Inflammatory macrophage treated with lipopolysaccharide for 1 hour (primary cell): ENCODE measurements at regions not wholly inside any gene's neighbourhood (a gene's known extent, or its start where the extent isn't known, plus 50 kb on each side); places are given as distances from the start of the nearest gene placed in this dataset.

Experiments
- DNase-seq, 2 donors: peaks; one replicate each; pipeline ENCODE4 v3.0.0-alpha.2; 2020 to 2022

DNA sequence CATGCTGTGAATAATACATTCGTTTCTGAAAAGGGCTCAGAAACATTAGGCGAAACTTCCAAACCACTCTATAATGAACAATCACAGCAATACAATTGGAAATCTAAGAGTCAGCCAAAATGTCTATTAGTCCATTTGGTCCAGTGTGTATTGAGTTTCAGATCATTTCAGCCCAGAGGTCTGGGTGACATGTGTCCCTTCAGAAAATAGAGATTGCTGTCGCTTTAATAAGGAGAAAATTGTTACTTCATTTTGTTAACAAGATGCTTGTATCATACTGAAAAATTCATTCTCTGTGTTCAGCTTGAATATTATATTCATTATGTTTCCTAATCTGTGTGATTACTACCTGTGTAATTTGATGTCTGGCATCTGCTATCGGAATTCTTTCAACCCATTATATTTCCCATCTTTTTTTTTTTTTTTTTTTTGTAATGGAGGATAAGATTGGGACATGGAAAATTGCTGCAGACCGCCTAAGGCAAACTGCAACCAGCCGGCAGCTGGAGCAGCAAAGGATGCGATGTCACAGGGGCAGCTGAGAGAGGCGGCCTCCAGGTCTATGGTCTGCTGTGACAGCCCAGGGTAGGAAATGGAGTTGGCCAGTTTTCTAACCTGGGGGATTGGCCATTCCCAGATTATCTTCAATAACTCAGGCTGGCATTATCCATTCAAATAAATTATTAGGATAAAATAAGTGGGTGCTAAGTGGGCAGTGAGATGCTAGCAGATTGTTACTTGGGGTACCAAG lies 170.9 kb upstream of the NPVF start:
- no peak for DNase-seq

GRCh38 chr7:25402532-25402931 lies 174.2 kb upstream of the NPVF start:
- no peak for DNase-seq

- no peak for DNase-seq
These were observed 177.4 kb upstream of the NPVF start for GRCh38 chr7:25405736-25406135.

GRCh38 chr7:25407053-25407452 lies 178.8 kb upstream of the NPVF start:
- no peak for DNase-seq

DNA sequence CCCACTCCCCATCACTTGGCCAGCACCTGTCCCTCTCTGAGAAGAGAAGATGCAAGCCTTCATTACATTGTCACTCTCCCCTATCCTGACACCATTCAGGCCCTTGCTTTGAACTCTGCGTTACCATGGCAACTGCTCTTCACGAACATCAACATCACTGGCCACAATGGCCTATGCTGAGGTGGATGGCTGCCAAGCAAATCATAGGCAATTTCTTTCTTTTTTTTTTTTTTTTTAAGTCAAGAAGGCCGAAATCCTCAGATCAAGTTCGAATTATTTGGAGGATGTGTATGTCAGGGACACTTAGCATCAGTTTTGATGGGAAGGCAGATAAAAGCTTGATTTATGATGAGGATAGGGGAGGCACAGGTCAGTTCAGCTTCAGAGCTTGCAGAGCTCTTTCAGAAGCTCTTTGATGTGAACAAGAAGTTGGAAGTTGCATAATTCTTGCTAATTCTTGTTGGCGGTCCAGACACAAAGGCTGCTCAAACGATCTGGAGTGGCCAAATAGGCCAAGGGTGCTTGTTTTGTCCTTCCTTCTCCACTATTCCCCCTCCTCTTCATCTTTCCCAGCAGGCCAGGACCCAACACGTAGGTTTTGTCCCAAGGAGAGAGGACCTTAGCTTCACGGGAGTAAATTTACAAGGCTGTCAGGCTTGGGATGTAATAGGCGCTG lies 179.9 kb upstream of the NPVF start:
- DNase-seq = no peak

DNA sequence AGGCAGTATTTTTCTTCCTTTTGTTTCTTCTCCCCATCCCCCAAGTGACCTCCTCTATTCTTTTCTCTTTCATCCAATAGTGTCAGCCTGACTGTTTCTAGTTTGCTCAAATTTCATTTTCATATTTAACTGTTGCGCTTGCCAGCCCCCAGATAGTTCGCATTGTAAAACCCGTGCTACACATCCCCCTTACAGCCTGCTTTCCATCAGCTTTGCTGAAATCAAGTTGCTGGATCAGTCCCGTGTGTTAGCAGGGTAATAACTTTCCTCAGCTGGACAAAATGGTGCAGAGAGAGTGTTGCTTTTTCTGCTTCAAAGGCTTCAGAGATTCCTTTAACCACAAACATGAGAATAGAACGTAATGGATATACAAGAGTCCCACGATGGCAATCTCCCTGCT lies 180.6 kb upstream of the NPVF start:
- DNase-seq = no peak

DNA sequence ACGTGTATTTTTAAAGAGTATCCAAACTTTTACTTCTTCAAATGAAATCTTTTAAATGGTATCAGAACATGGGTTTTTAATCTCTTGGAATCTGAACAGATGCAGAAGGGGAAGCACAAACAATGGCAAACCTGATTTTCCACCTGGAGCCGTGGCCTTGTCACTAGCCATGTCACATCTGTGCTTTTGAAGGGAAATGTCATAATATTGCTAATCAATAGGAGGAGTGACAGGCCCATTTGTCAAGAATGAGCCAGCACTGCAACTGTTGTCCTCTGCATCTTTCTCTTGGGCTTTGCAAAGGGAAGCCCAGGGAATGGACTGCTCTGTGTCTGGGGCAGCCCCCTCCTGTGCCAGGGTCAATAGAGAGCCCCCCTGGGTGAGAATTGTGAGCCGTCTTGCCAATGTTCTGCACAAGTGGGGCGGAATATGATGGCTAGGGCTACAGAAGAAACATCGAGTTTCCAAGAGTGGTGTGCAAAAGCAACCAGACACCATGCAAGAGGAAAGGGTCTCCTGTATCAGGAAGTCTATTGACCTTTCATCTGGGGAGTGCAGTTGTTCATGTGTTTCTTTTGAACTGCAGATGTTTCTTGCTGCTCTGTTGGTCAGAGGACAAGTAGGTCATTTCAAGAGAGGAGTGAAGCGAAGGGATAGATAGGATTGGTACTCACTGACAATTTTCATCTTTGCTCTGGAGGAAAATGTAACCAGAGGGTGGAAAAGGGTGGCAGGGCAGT lies 181.8 kb upstream of the NPVF start:
- DNase-seq = no peak

- DNase-seq = no peak
These were observed 192.5 kb upstream of the NPVF start for GRCh38 chr7:25420771-25421170.

GRCh38 chr7:25424113-25424512 lies 195.8 kb upstream of the NPVF start:
- DNase-seq = no peak

DNA sequence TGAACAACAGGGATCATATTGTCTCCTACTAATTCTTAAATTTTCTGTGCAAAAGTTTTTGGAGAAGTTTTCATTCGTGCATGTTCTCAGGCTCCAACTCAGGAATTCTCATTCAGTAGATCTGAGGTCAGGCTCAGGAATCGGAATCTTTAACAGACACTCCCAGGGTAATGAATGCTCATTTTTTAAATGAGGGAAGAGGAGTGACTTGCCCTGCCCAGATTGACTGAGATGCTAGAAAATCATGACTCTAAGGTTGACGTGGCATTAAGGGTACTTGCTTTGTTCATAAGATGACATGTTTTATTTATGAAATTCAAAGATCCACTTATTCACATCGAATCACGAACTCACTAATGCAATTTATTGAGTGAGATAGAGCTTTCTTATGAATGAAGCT lies 196.6 kb upstream of the NPVF start:
- DNase-seq = no peak

DNA sequence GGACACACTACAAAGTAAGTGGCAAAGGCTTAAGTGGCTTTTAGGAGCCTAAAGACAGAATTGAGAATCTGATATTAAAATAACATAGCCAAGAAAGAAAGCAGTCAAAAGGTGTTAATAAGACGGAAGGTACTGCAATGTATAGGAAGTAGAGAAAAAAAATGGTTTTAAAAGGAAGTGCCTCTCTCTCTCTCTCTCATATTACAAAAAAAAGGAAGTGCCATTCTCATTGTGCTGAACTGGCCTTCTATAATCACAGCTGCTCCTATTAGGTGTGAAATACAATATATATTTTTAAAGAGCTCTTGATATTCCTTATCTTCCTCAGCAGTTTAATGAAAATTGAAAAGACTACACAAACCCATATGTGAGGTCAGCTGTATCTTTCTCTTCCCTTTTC lies 199.4 kb upstream of the NPVF start:
- DNase-seq = peak; percentile 1 to 7

DNA sequence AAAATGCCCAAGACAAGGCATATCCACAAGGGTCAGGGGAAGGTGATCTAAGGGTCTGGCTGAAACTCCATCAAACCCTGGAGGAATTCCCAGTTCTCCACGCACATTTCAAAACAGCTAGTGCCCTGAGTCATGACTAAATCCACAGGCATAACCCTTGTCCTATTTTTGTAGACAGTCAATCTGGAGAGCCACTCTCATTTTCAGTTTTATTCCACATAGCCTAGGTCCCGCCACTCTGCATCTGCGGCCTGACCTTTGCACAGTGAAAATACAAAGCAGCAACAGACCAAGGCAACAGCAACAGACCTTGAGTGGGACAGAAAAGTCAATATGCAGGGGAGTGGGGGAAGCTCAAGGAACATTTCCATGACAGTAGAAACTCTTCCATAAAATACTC lies 201.4 kb upstream of the NPVF start:
- DNase-seq = no peak

- DNase-seq = no peak
These were observed 202.1 kb upstream of the NPVF start for GRCh38 chr7:25430200-25430931.

DNA sequence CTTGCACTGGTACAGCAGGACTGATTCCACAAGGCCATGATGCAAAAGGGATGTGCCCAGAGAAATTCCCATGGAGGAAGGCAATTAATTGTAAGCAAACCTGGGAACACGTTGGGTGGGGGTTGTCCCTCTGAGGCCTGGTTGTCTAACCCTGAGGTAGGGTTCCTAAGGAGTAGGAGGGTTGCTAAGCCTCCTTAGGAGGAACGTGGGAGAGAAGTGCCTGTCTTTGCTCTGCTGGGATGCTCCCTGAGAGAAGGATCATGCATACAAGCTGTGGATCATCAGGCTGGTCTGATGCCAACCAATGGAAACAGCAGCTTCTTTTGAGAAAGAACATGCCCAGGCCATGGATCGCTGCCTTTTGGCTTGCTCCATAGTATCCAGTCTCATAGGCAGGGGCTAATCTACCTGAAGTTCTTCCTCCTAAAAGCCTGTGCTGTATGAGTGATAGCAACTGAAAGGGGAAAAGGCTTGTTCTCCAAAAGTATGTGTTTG lies 203.7 kb upstream of the NPVF start:
- DNase-seq = no peak

- no peak for DNase-seq
These were observed 204.5 kb upstream of the NPVF start for GRCh38 chr7:25432807-25433206.

DNA sequence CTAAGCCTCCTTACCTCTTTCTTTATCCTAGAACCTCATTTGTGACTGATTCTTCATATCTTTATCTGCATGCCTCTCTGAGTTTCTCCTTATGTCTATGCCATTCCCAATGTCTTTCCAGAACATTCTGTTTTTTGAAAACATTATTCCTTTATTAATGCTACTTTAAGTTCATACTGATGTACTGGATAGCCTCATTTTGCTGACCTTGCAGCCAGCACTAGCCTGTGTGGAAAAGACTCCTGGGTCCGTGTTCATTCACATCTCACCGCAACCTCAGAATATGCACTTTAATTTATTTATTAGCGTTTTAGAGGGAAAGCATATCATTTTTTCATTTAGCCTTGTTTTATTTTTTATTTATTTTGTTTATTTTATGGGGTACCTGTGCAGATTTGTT lies 208.1 kb upstream of the NPVF start:
- no peak for DNase-seq

GRCh38 chr7:25437308-25437707 lies 209.0 kb upstream of the NPVF start:
- no peak for DNase-seq

GRCh38 chr7:25444991-25445390 lies 216.7 kb upstream of the NPVF start:
- DNase-seq = no peak

DNA sequence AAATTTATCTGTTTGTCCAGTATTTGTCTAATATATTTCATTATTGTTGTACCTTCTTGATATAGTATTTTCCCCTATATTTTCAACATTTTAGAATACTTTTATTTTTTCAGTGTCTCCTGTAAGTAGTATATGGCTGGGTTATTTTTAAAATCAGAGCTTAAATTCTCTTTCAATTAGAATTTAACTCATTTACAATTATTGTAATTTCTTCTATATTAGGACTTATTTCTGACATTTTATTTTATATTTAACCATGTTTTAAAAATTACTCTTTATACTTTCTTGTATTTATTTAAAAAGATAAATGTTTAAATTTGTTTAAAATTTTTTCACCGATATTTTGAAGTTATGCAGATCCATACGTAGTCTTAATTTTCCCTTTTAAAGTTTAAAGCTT lies 220.0 kb upstream of the NPVF start:
- no peak for DNase-seq

DNA sequence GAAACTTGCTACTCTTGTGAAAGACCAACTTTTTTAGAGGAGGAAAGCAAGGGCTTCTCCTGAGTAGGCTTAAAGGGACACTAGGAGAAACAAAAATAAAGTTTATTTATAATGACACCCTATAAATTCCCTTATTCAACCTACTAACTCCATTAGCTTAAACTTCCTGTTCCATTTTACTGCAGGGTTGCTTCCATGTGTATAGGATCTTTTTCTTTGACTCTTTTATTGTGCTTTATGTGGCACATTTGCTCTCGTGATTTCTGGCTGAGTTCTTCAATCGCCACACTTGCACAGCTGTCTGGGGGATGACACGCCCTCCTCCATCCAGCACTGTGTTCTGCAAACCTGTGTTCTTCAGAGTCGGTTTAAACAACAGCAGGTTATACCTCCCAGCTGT lies 225.7 kb upstream of the NPVF start:
- DNase-seq = no peak

- DNase-seq = peak; percentile 4 to 65
These were observed 226.3 kb upstream of the NPVF start for GRCh38 chr7:25454562-25455041.

GRCh38 chr7:25455683-25456251 lies 227.5 kb upstream of the NPVF start:
- DNase-seq = no peak
